RCC 7860 (cell line): ENCODE measurements at regions not wholly inside any gene's neighbourhood (a gene's known extent, or its start where the extent isn't known, plus 50 kb on each side); places are given as distances from the start of the nearest gene placed in this dataset.

Experiments used
- DNase-seq: peaks from one replicate; pipeline ENCODE4 v3.0.0-alpha.2; 2015; ENCODE audit warnings: low spot score
- FAIRE-seq: peaks from 2 replicates; lab custom pipeline; 2012; peaks lifted over from hg19 to GRCh38; lab: Jason Lieb, UNC

- FAIRE-seq = peak; percentile 51
- DNase-seq = no peak
Observed at GRCh38 chr2:144217853-144218633, 301.9 kb downstream of the ZEB2 start.

GRCh38 chr2:144215701-144216675 is 303.9 kb downstream of the ZEB2 start:
- no peak for FAIRE-seq

GRCh38 chr2:144215207-144215606 is 304.7 kb downstream of the ZEB2 start:
- FAIRE-seq = no peak

More at GRCh38 chr2:144215701-144216675, 303.9 kb downstream of the ZEB2 start:
- no peak for DNase-seq

GRCh38 chr2:144213797-144214196 is 306.1 kb downstream of the ZEB2 start:
- FAIRE-seq (no peak), DNase-seq (no peak)

More at GRCh38 chr2:144215207-144215606, 304.7 kb downstream of the ZEB2 start:
- DNase-seq = no peak

- FAIRE-seq = no peak
- DNase-seq = no peak
Observed at GRCh38 chr2:144211826-144212225, 308.1 kb downstream of the ZEB2 start.

GRCh38 chr2:144211065-144211464 is 308.9 kb downstream of the ZEB2 start:
- DNase-seq (no peak), FAIRE-seq (no peak)

GRCh38 chr2:144210076-144210475 is 309.8 kb downstream of the ZEB2 start:
- FAIRE-seq (no peak), DNase-seq (no peak)

- DNase-seq (no peak), FAIRE-seq (peak; percentile 42)
Observed at GRCh38 chr2:144208924-144209323, 311.0 kb downstream of the ZEB2 start.

GRCh38 chr2:144206019-144206418 is 313.9 kb downstream of the ZEB2 start:
- no peak for FAIRE-seq
- DNase-seq = no peak

GRCh38 chr2:144201868-144202468 is 318.0 kb downstream of the ZEB2 start:
- no peak for FAIRE-seq
- no peak for DNase-seq

GRCh38 chr2:144201126-144201525 is 318.8 kb downstream of the ZEB2 start:
- DNase-seq (no peak), FAIRE-seq (no peak)

GRCh38 chr2:144198116-144198515 is 321.8 kb downstream of the ZEB2 start:
- FAIRE-seq (no peak), DNase-seq (peak; percentile 63)

GRCh38 chr2:144194326-144195071 is 325.4 kb downstream of the ZEB2 start:
- no peak for DNase-seq
- no peak for FAIRE-seq

- no peak for DNase-seq
- no peak for FAIRE-seq
Observed at GRCh38 chr2:144190908-144191605, 328.9 kb downstream of the ZEB2 start.

GRCh38 chr2:144183727-144184126 is 336.2 kb downstream of the ZEB2 start:
- FAIRE-seq = no peak

GRCh38 chr2:144181001-144181400 is 338.9 kb downstream of the ZEB2 start:
- DNase-seq = no peak
- no peak for FAIRE-seq

More at GRCh38 chr2:144183727-144184126, 336.2 kb downstream of the ZEB2 start:
- DNase-seq = no peak

GRCh38 chr2:144180131-144180530 is 339.8 kb downstream of the ZEB2 start:
- FAIRE-seq (no peak), DNase-seq (no peak)

- no peak for DNase-seq
Observed at GRCh38 chr2:144170179-144170578, 349.7 kb downstream of the ZEB2 start.

GRCh38 chr2:144166743-144167142 is 353.2 kb downstream of the ZEB2 start:
- FAIRE-seq = no peak

More at GRCh38 chr2:144170179-144170578, 349.7 kb downstream of the ZEB2 start:
- no peak for FAIRE-seq

More at GRCh38 chr2:144166743-144167142, 353.2 kb downstream of the ZEB2 start:
- DNase-seq = no peak
